ENCODE measurements at regions not wholly inside any gene's neighbourhood (a gene's known extent, or its start where the extent isn't known, plus 50 kb on each side); places are given as distances from the start of the nearest gene placed in this dataset.
"Not testable (repeated sequence)": the region's sequence is repeated elsewhere in the genome, so short reads cannot be mapped to it uniquely, and the experiment has no call there.

DNA sequence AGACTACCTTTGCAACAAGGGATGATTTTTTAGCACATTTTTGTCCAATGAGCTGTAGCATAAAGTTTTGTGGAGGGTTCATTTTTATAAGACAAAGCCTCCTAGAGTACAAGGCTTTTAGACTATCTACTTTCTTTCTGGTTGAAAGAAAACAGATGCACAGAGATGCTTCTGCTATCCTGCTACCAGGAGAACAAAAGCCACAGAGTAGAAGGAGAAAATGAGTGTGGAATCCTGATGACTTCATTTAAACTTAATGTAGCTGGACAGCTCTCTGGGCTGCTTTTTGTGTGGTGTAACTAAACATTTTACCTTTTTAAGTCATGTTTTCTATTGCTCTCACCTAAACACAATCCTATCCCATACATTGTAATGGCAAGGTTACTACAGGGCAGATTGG lies 1009.4 kb downstream of the TLE1 start:
- no peak for DNase-seq

DNA sequence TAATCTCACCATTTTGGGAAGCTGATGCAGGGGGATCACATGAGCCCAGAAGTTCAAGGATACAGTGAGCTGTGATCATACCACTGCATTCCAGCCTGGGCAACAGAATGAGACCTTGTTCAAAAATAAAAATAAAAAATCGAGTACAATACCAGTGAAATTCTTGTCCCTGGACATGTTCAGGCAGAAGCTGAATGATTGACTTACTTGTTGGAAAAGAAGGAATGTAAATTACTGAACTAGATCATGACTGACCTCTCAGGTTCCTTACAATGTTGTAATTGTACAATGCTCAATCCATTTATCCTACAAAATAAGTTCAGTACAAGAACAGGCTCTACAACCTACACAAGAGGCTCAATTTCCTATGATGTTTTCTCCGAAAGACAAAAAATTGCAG lies 1010.4 kb downstream of the TLE1 start:
- DNase-seq = no peak

DNA sequence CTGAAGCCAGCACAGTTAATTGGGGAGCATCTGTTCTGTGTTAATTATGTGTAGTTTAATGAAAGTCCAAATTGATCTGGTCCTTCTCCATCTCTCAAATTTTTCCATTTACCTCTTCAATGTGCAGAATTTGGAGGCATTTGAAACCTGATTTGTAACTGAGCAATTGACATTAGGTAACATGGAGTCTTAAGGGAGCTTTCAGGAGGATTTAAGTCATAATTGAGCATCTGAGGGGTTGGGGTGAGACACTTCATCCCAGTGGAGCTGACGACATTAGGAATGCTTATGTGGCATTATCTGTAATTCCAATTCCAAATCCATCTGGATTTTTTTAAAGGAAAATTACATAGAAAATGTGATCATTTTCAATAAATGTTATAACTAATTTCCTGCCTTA lies 1015.9 kb downstream of the TLE1 start:
- no peak for DNase-seq

DNA sequence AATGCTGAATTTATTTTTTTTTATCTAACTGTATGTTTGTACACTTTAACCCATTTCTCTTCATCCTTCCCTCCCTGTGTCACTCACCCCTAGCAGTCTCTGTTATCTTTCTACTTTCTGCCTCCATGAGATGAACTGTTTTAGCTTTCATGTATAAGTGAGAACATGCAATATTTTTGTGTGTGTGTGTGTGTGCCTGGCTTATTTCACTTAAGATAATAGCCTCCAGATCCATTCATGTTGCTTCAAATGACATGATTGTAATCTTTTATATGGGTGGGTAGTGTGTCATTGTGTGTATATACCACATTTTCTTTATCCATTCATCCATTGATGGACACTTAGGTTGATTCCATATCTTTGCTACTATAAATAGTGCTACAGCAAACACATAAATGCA lies 1023.9 kb downstream of the TLE1 start:
- no peak for DNase-seq

DNA sequence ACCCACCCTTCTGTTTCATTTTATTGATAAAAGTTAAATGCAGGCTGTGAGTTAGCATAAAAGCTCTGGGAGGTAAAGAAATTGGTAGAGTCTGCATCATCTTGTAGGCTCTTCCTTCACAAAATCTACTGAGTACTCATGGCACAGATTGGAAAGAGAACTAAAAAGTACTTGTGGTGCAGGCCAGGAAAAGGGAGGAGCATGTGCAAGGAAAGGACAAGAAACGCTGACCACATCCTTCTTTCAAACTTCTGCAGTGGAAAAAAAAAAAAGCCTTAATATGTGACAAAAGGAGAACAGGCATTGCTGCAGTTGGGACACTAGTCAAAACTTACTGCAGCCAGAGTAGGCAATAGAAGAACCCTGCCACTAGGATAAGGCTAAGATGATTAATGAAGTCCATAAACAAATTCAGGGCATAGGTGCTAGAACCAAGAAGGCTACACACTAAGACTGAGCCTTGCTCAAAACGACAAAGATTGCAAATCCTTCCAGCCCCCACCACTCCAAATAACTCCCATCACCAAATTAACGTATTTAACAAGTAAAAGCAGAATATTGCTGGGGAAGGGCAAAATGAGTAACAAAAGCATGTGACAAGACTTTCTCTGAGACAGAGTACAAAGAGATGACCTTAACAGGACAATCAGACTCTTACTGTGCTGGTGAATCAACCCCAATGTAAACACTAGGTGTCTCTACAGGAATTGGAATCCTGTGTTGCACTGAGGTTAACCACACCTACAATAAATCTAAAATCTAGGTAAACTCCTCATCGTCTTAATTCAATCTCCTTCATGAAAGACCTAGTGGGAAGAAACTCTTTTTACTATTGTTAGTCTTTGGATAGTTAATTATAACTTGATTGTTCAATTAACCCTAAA lies 1024.8 kb downstream of the TLE1 start:
- DNase-seq = no peak

DNA sequence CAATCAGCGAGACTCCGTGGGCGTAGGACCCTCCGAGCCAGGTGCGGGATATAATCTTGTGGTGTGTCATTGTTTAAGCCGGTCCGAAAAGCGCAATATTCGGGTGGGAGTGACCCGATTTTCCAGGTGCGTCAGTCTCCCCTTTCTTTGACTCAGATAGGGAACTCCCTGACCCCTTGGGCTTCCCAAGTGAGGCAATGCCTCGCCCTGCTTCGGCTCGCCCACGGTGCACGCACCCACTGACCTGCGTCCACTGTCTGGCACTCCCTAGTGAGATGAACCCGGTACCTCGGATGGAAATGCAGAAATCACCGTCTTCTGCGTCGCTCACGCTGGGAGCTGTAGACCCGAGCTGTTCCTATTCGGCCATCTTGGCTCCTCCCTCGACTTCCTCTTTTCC lies 1029.6 kb downstream of the TLE1 start:
- DNase-seq = not testable (repeated sequence)

DNA sequence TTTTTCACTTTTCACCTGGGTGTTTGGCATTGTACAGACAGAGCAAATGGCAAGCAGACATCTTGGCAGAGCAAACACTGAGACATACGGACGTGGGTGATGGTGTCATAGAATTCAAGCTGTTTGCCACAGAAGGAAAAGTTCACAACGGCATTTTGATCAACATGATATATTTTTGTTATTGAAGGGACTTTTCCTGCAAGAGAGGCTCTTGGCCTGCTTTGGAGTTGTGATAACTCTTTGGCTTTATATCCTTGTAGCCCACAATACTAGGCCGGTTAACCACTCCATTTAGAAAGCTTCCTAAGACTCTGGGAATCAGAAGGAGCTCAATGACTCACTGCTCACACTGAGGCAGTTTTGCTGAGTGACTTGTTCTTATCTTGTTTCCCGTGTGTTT lies 1038.3 kb downstream of the TLE1 start:
- no peak for DNase-seq

DNA sequence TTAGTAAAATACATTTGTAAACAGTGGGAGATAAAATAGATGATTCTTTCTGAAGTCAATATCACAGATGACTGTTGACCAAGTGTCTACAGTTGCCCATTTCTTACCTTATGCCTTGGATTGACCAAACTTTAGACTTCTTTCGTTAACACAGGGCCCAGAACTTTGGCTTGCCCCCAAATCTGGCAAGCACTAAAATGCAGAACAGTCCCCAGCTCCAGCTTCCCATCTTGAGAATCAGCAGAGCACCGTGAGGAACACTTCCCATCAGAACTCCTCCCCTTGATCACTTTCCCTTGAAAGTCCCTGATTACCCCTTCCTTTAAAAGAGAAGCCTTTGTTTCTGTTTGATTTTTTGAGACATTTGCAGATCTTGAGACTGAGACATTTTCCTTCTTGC lies 1039.9 kb downstream of the TLE1 start:
- DNase-seq = no peak

- no peak for DNase-seq
Measured at GRCh38 chr9:80649001-80649420, 1040.3 kb downstream of the TLE1 start.

- DNase-seq = no peak
Measured at GRCh38 chr9:80648336-80648735, 1041.0 kb downstream of the TLE1 start.

DNA sequence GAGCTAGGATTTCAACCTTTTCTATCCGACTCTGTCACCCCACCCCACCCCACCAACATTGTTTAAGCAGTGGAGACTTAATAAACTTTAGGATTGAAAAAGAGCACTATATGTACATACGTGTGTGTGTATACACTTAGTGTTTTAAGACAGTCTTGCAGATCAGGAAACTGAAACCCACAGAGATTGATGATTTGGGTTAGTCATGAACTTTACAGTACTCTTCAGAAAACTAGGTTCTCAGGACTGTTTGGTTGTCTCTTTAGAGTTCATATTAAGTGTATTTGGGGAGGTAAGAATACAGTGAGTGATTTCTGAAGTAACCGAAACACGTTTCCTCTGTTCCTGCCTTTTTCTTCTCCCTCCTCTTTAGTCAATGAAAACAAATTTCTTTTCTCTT lies 1043.1 kb downstream of the TLE1 start:
- DNase-seq = no peak

GRCh38 chr9:80644044-80644443 lies 1045.3 kb downstream of the TLE1 start:
- DNase-seq = no peak

DNA sequence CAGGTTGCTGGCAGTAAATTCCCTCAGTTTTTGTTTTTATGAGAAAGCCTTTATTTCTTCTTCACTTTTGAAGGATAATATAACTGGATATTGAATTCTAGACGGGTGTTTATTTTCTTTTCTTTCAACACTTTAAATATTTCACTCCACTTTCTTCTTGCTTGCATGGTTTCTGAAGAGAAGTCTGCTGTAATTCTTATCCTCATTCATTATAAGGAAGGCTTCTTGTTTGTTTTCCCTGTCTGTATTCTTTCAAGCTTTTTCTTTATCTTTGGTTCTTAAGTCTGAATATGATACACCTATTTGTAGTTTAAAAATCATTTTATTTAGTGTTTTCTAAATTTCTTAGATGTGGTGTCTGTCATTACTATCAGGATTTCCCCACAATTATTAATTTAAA lies 1054.3 kb downstream of the TLE1 start:
- DNase-seq = no peak

GRCh38 chr9:80632041-80632440 lies 1057.3 kb downstream of the TLE1 start:
- no peak for DNase-seq

DNA sequence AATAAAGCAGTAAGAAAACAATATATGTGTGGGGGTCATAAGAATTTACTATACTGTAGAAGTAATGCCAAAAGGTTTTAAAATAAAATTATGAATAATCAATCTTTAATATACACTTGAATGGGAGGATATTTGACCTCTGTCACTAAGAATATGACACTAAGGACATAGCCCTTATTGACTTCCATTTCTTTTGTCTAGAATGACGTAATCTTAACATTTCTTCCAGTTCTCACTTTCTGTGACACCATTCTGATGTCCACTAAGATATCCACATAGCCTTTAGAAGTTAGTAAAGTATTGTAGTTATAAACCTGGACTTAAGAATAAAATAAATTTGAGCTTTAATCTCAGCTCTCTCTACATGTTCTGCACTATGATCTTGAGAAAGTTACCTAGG lies 1050.7 kb downstream of the TLE4 start:
- DNase-seq = no peak

DNA sequence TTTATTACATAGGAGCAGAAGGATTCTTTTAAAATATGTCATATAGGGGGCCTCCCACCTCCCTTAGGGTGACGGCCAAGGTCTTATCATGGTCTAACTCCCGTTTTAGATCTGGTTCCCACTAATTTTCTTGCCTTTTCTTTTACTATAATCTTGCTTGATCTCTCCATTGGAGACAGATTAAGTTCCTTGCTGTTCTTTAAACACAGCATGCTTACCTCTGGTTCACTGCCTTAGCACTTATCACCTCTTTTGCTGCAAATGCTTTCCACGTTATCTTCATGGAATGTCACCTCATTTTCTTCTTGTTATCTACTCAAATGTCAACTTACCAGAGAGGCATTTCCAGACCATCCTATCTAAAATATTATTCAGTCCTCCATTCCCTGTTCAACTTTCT lies 1047.6 kb downstream of the TLE4 start:
- no peak for DNase-seq

GRCh38 chr9:80615964-80616363 lies 1044.2 kb downstream of the TLE4 start:
- DNase-seq = no peak

GRCh38 chr9:80605793-80606192 lies 1034.0 kb downstream of the TLE4 start:
- no peak for DNase-seq

DNA sequence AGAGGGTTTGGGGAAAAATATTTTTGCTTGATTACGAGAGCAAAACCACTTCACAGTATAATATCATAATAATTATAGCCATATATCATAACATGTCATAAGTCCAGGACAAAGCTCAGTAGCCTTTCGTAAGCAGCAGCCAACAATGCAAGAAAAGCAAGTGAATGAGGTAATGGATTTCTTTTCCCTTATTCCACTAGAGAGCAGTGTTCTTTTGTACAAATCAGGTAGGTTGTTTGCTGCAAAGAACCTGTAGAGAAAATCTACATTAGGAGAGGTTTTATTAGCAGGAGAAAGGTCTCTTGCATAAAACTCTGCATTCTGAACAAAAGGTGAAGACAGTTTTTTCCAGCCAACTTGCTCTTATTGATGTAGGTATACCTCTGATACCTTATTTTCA lies 1033.4 kb downstream of the TLE4 start:
- no peak for DNase-seq

- DNase-seq = no peak
Measured at GRCh38 chr9:80602291-80602690, 1030.5 kb downstream of the TLE4 start.

DNA sequence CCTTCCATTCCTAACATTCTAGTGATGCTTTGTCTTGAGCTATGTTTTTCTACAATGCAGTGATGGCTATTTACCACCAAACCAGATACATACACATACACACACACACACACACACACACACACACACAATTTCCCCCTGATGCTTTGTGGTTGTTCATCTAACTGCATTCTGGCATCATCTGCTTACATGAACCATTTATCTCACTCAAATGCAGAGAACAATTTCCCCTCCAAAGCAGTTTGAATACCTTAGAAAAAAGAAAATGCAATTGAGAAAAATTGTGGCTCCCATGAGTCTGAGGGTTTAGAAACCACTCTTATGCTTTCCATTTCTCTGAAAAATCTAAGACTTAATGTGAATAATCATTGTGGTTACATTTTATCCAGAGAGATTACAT lies 1024.8 kb downstream of the TLE4 start:
- DNase-seq = no peak

DNA sequence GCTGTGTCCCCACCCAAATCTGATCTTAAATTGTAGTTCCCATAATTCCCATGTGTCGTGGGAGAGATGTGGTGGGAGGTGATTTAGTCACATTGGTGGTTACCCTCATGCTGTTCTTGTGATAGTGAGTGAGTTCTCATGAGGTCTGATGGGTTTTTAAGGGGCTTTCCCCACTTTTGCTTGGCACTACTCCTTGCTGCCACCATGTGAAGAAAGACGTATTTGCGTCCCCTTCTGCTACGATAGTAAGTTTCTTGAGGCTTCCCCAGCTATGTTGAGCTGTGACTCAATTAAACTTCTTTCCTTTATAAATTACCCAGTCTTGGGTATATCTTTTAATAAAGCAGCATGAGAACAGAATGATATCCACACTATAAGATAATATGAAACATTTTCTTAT lies 1023.4 kb downstream of the TLE4 start:
- no peak for DNase-seq

DNA sequence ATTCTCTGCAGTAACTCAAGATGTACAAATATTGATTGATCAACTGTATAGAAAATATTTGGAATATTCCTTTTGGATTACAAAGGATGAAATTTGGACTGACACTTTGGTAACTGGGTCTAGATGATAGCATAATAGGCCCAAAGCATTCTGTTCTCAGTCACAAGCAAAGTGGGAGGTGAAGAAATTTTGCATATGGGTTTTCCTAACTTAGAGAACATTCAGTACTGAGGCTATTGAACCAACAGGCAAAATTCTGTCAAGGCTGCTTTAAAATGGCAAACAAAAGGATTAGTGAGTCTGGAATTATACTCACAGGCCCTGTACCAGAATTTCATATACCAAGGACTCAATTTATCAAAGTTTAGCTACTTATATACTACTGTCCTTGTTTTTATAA lies 1020.6 kb downstream of the TLE4 start:
- no peak for DNase-seq

GRCh38 chr9:80586786-80587330 lies 1015.1 kb downstream of the TLE4 start:
- no peak for DNase-seq

DNA sequence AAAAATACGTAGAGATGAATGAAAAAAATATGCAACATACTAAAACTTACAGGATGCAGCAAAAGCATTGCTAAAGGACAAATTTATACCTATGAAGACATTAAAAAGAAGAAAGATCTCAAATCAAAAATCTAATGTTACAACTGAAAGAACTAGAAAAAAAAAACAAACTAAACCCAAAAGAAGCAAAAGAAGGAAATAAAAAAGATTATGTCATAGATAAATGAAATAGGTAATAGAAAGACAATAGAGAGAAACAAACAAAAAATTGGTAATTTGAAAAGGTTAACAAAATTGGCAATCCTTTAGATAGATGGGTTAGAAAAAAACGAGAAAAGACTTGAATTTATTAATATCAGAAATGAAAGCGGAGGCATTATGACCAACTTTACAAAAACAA lies 1000.2 kb downstream of the TLE4 start:
- no peak for DNase-seq

All from activated CD4-positive, alpha-beta T cell treated with anti-CD3 and anti-CD28 coated beads, Interleukin-2, Interleukin-6, amounts not matched to agents 100 ng/mL and 50 ng/mL, durations not matched to agents 16 hours and 8 hours (primary cell).